K562 (cell line): ENCODE measurements at regions not wholly inside any gene's neighbourhood (a gene's known extent, or its start where the extent isn't known, plus 50 kb on each side); places are given as distances from the start of the nearest gene placed in this dataset.
A peak's percentile ranks its signal among the peaks of the same experiment; 100 is the strongest.

Experiments
- ARHGAP35 ChIP-seq: fragments of 450-650 bp; IDR thresholded peaks from 2 replicates; pipeline ENCODE4 v1.6.1; 2018; ENCODE audit not compliant: partially characterized antibody
- CBFA2T2 ChIP-seq: fragments of 450-650 bp; conservative IDR thresholded peaks from 2 replicates; pipeline ENCODE4 v1.6.1; 2017; ENCODE audit warnings: mild to moderate bottlenecking
- CREM ChIP-seq: IDR thresholded peaks from 2 replicates; pipeline ENCODE4 v1.6.1; 2014; ENCODE audit warnings: antibody characterized with exemption, low read depth
- CTCF ChIP-seq, 3 experiments: IDR thresholded peaks in 2 of 3; conservative IDR thresholded peaks in 1 of 3; 2 replicates each; pipeline ENCODE4 v1.5.1; 2011 to 2012; ENCODE audit warnings: low read length in 3 of 3, mild to moderate bottlenecking in 3 of 3, control low read depth in 2 of 3, improper control_type of control experiment in 1 of 3, inconsistent platforms in 1 of 3, low read depth in 1 of 3, mixed read lengths in 1 of 3, moderate library complexity in 1 of 3; ENCODE audit not compliant: insufficient read depth in 2 of 3
- ELF4 ChIP-seq: fragments of 450-650 bp; formaldehyde crosslinking; IDR thresholded peaks from 2 replicates; pipeline ENCODE4 v1.4.0; 2022; ENCODE audit warnings: missing genetic modification characterization
- L3MBTL2 ChIP-seq: fragments of 450-650 bp; IDR thresholded peaks from 2 replicates; pipeline ENCODE4 v1.6.1; 2016; ENCODE audit warnings: mild to moderate bottlenecking, moderate library complexity
- LEF1 ChIP-seq: fragments of 450-650 bp; IDR thresholded peaks from 2 replicates; pipeline ENCODE4 v1.6.1; 2016; ENCODE audit warnings: mild to moderate bottlenecking
- NFIC ChIP-seq: fragments of 450-650 bp; IDR thresholded peaks from 2 replicates; pipeline ENCODE4 v1.6.1; 2017; ENCODE audit warnings: mild to moderate bottlenecking, inconsistent platforms
- NR2C1 ChIP-seq, 2 experiments: fragments of 450-650 bp; IDR thresholded peaks; 2 replicates each; pipeline ENCODE4 v1.6.1; 2017; ENCODE audit warnings: mild to moderate bottlenecking in 2 of 2, antibody characterized with exemption in 1 of 2, inconsistent platforms in 1 of 2, missing compliant biosample characterization in 1 of 2, missing genetic modification characterization in 1 of 2
- PHF8 ChIP-seq: fragments of 200-600 bp; sonication (generic); IDR thresholded peaks from 2 replicates; pipeline ENCODE4 v1.6.1; 2012; ENCODE audit warnings: mixed run types, mild to moderate bottlenecking, inconsistent platforms, low read length, moderate library complexity, borderline replicate concordance
- PRDM10 ChIP-seq: fragments of 450-650 bp; IDR thresholded peaks from 2 replicates; pipeline ENCODE4 v1.6.1; 2018; ENCODE audit not compliant: partially characterized antibody
- RAD51 ChIP-seq: fragments of 450-650 bp; IDR thresholded peaks from 2 replicates; pipeline ENCODE4 v1.7.1; 2016; ENCODE audit warnings: low read depth, mild to moderate bottlenecking, borderline replicate concordance
- SETDB1 ChIP-seq: IDR thresholded peaks from one replicate; pipeline ENCODE4 v1.6.1; 2012; ENCODE audit warnings: low read length, control low read depth, inconsistent platforms
- SOX6 ChIP-seq: fragments of 450-650 bp; IDR thresholded peaks from 2 replicates; pipeline ENCODE4 v1.6.1; 2014; ENCODE audit warnings: mild to moderate bottlenecking
- USF1 ChIP-seq: sonication (generic); formaldehyde crosslinking; IDR thresholded peaks from 2 replicates; pipeline ENCODE4 v1.9.0; 2022; ENCODE audit warnings: mild to moderate bottlenecking, missing genetic modification reagents
- ZFX ChIP-seq: sonication (generic); formaldehyde crosslinking; IDR thresholded peaks from 2 replicates; pipeline ENCODE4 v1.8.0; 2022; ENCODE audit warnings: mild to moderate bottlenecking, missing genetic modification reagents, moderate library complexity
- ZNF239 ChIP-seq: fragments of 250-450 bp; sonication (Bioruptor Pico); IDR thresholded peaks from 2 replicates; pipeline ENCODE4 v1.4.0; 2020; ENCODE audit warnings: mild to moderate bottlenecking
- ZNF395 ChIP-seq: fragments of 200-800 bp; sonication (Bioruptor generic); IDR thresholded peaks from 2 replicates; pipeline ENCODE4 v1.6.1; 2017; ENCODE audit warnings: missing genetic modification characterization, missing compliant biosample characterization
- ZNF511 ChIP-seq: sonication (generic); formaldehyde crosslinking; IDR thresholded peaks from 2 replicates; pipeline ENCODE4 v1.8.0; 2022; ENCODE audit warnings: mild to moderate bottlenecking, missing genetic modification reagents
- ZNF696 ChIP-seq: fragments of 250-450 bp; sonication (Bioruptor Pico); conservative IDR thresholded peaks from 2 replicates; pipeline ENCODE4 v1.4.0; 2020; ENCODE audit warnings: mild to moderate bottlenecking, moderate library complexity

GRCh38 chr20:62529896-62530642 lies 54.3 kb upstream of the GATA5 start (continued):
- TF ChIP-seq RAD51 (peak; percentile 29; the same call in 1 of the 2 replicates), CBFA2T2 (peak; percentile 32), L3MBTL2 (peak; percentile 61), CREM (peak; percentile 2; the same call in 1 of the 2 replicates), NFIC (peak; percentile 18; the same call in 1 of the 2 replicates), ZNF696 (no peak), ZNF395 (0 out of 2 replicates have a peak, but pooled peaks have one; percentile 14), ARHGAP35 (peak; percentile 7), NR2C1 (IDR thresholded peaks at IDR 0.05) (no peak), NR2C1 (tag; IDR thresholded peaks at IDR 0.05) (0 out of 2 replicates have a peak, but pooled peaks have one; percentile 27), USF1 (CRISPR knock-in tag) (peak; percentile 59), ZFX (CRISPR knock-in tag) (peak; percentile 36), ZNF511 (no peak), SETDB1 (no peak), CTCF (IDR thresholded peaks at IDR 0.05 in 2 of 3, conservative IDR thresholded peaks at IDR 0.05 in 1 of 3; ENCODE audit: insufficient read depth in 2 of 3, low read depth in 1 of 3, low read length in 3 of 3) (peak in 2 of 3 experiments; percentile 28 to 30; a peak in 2 of 6 replicates), ZNF239 (CRISPR knock-in tag) (peak; percentile 73; the same call in 1 of the 2 replicates), PHF8 (peak; percentile 11; the same call in 1 of the 2 replicates), ELF4 (no peak; the same call in 1 of the 2 replicates), PRDM10 (peak; percentile 54), SOX6 (peak; percentile 46; the same call in 1 of the 2 replicates), LEF1 (peak; percentile 55)
